ENCODE measurements at regions not wholly inside any gene's neighbourhood (a gene's known extent, or its start where the extent isn't known, plus 50 kb on each side); places are given as distances from the start of the nearest gene placed in this dataset.

DNA sequence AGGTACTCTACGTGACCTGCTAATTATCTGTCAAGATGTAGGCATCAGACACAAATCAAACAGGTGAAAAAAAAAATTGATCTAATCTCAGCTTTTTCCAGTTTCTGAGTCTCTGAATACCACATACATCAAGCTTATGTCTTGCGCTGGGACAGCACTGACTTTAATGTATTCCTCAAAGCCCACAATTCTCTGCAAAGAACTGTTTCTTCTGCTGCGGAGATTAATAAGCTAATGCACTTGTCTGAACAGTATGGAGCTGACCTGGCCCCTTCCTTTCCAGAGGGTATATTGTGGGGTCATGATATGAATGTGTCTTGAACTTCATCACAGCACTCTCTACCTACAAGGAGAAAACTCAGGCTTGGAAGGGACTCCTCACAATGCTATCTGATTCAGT, 87.8 kb downstream of the FOXB1 start:
- TF ChIP-seq, protein P1, sequence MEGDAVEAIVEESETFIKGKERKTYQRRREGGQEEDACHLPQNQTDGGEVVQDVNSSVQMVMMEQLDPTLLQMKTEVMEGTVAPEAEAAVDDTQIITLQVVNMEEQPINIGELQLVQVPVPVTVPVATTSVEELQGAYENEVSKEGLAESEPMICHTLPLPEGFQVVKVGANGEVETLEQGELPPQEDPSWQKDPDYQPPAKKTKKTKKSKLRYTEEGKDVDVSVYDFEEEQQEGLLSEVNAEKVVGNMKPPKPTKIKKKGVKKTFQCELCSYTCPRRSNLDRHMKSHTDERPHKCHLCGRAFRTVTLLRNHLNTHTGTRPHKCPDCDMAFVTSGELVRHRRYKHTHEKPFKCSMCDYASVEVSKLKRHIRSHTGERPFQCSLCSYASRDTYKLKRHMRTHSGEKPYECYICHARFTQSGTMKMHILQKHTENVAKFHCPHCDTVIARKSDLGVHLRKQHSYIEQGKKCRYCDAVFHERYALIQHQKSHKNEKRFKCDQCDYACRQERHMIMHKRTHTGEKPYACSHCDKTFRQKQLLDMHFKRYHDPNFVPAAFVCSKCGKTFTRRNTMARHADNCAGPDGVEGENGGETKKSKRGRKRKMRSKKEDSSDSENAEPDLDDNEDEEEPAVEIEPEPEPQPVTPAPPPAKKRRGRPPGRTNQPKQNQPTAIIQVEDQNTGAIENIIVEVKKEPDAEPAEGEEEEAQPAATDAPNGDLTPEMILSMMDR (IDR thresholded peaks at IDR 0.05; ENCODE audit: low read depth, low read length) = no peak
- no peak for DNase-seq (ENCODE audit: low read depth in 2 of 2)
- H3K4me3 ChIP-seq (replicated peaks in 1 of 2; ENCODE audit: low read depth in 2 of 2, low read length in 2 of 2) = no peak overlapping the region

DNA sequence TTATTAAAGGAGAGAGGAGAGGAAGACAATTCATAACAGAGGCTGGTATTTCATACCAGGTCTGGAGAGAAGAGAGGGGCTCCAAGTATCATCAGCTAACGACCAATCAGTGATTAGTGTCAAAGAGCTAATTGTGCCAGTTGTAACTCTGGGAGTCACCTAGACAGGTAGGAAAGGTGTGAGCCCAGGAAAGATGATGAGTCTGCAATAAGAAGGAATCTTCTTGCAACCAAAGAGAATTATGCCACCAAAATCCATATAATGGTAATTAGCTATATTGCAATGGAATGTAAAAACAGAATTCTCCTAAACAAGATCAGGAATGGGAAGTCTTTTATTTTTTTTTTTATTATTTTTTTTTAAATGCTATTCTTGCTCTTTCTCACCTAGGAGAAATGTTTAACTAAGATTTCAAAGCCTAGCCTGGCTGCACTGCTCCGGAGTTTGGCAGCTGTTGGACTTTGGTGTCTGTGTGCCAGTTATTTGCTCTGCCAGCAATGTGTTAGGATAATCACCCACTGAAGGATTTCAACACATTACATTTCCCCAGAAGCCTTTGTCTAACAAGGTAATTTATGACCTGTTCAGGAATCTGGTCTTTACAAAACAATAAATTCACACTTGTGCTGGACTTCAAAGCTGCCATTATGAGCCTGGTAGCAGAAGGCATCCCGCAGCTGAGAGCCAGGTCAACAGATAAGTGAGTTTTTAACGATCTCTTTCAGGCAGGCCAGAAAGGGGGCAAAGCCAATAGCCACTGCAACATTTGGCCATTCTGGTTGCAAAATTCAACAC, 89.4 kb downstream of the FOXB1 start:
- TF ChIP-seq, protein P1 (IDR thresholded peaks at IDR 0.05; ENCODE audit: low read depth, low read length) = no peak
- H3K4me3 ChIP-seq (replicated peaks in 1 of 2; ENCODE audit: low read depth in 2 of 2, low read length in 2 of 2) = no peak overlapping the region
- peak in 1 of 2 donors; percentile 11 for DNase-seq (ENCODE audit: low read depth in 2 of 2)

DNA sequence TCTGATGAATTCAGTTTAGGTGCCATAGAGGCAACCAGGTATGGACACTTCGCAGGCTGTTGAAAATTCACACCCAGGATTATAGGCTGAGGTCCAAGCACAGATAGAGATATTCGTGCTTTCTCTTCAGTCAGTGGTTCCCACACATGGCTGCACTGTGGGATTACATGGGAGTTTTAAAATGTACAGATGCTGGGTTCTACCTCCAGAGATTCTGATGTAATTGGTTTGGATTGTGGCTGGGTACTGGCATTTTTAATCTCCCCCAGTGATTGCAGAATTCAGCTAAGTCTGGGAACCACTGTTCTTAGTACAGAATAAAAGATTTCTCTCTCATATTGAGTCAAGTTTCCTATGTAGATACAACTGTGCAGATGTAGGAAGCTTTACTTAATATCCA, 91.6 kb downstream of the FOXB1 start:
- H3K4me3 ChIP-seq (replicated peaks in 1 of 2; ENCODE audit: low read depth in 2 of 2, low read length in 2 of 2) = no peak overlapping the region
- TF ChIP-seq, protein P1 (IDR thresholded peaks at IDR 0.05; ENCODE audit: low read depth, low read length) = no peak
- peak; percentile 34 to 80 for DNase-seq (ENCODE audit: low read depth in 2 of 2)

DNA sequence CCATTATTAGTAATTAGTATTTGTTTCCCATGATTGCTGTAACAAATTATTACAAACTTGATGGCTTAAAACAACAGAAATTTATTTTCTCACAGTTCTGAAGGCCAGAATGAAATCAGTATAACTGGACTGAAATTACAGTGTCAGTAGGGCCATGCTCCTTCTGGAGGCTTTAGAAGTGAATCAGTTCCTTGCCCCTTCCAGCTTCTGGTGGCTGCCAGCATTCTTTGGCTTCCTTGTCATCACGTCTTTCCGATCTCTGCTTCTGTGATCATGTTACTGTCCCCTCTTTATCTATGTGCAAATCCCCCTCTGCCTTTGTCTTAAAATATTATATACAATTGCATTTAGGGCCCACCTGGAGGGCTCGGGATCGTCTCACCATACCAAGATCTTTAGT, 92.0 kb downstream of the FOXB1 start:
- TF ChIP-seq, protein P1 (IDR thresholded peaks at IDR 0.05; ENCODE audit: low read depth, low read length) = no peak
- peak; percentile 18 to 76 for DNase-seq (ENCODE audit: low read depth in 2 of 2)
- no peak overlapping the region for H3K4me3 ChIP-seq (replicated peaks in 1 of 2; ENCODE audit: low read depth in 2 of 2, low read length in 2 of 2)

DNA sequence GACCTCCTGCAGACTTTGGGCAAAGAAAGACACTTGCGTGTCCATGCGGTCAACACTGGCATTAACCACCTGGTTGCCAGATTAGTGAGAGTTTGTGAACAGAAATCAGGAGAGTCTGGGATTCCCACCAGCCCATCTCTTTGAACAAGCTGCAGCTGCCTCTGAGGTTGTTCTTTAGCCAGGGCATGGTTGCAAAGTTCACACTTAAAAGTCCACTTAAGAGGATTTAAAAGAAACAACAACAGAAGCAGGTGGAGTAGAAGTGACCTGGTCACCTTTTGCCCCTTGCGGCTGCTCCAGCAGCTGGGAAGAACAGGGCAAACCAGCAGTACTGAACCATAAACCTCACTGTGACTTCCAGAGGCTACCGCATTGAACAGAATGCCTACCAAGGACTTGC, 97.3 kb downstream of the FOXB1 start:
- DNase-seq (ENCODE audit: low read depth in 2 of 2) = no peak
- H3K4me3 ChIP-seq (replicated peaks in 1 of 2; ENCODE audit: low read depth in 2 of 2, low read length in 2 of 2) = no peak overlapping the region
- TF ChIP-seq, protein P1 (IDR thresholded peaks at IDR 0.05; ENCODE audit: low read depth, low read length) = no peak

DNA sequence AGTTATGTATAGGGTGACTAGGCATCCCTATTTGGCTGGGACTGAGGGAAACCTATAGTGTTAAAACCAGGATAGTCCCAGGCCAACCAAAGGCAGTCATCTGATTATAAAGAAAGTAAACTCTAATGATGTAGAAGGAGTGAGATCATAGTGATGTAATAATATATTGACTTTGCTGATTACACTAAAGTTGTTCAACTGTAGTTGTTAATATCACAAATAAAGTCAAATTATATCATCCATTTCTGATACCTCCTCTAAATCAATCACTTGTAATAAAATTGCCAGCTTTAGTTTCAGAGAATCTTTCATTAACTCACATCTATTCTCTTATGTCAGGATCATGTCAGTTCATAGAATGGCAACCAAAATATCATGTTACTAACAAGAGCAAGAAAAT, 98.6 kb downstream of the FOXB1 start:
- H3K4me3 ChIP-seq (replicated peaks in 1 of 2; ENCODE audit: low read depth in 2 of 2, low read length in 2 of 2) = no peak overlapping the region
- DNase-seq (ENCODE audit: low read depth in 2 of 2) = no peak
- TF ChIP-seq, protein P1 (IDR thresholded peaks at IDR 0.05; ENCODE audit: low read depth, low read length) = no peak

DNA sequence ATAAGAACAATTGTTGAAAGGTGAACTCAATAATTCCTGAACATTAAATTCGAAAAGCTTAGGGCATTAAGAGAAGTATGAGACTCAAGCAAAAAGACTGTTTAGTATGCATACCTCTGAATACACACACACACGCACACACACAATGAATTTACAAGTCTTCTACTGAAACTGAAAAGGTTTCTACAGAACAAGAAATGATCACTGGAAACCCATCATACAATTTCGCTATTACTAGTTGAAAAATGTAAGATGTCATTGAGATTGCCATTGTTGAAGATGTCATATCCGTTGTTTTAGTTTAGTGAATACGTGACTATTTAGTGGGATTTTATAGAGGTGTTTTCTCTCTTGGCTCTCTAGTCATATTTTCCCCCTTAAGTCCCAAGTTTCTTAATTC, 106.8 kb downstream of the FOXB1 start:
- DNase-seq (ENCODE audit: low read depth in 2 of 2) = no peak
- no peak overlapping the region for H3K4me3 ChIP-seq (replicated peaks in 1 of 2; ENCODE audit: low read depth in 2 of 2, low read length in 2 of 2)
- TF ChIP-seq, protein P1 (IDR thresholded peaks at IDR 0.05; ENCODE audit: low read depth, low read length) = no peak

Measured in cardiac fibroblast (primary cell).